BE2C (cell line): ENCODE measurements at regions not wholly inside any gene's neighbourhood (a gene's known extent, or its start where the extent isn't known, plus 50 kb on each side); places are given as distances from the start of the nearest gene placed in this dataset.

Experiments used
- DNase-seq: peaks from one replicate; pipeline ENCODE4 v3.0.0-alpha.2; 2020
- H3K27me3 ChIP-seq: fragments of 250-450 bp; sonication (Bioruptor Pico); 2 replicates; pipeline ENCODE4 v1.5.1; 2020; ENCODE audit warnings: mild to moderate bottlenecking
- H3K36me3 ChIP-seq: fragments of 250-450 bp; sonication (Bioruptor Pico); 2 replicates; pipeline ENCODE4 v1.5.1; 2020; ENCODE audit warnings: mild to moderate bottlenecking
- H3K4me1 ChIP-seq: fragments of 250-450 bp; sonication (Bioruptor Pico); 2 replicates; pipeline ENCODE4 v1.5.1; 2020
- H3K4me3 ChIP-seq: 2 replicates; pipeline ENCODE4 v1.5.1; 2011; ENCODE audit warnings: low read depth, low read length
- H3K9me3 ChIP-seq: fragments of 250-450 bp; sonication (Bioruptor Pico); 2 replicates; pipeline ENCODE4 v1.5.1; 2020
- CTCF ChIP-seq: IDR thresholded peaks from 2 replicates; pipeline ENCODE4 v1.5.1; 2012; ENCODE audit warnings: mild to moderate bottlenecking, low read depth, low read length

- no peak for TF ChIP-seq CTCF
- Histone ChIP-seq H3K9me3 (no peaks in the 10 kb centered on the region), H3K4me1 (peaks cover 4% of the 10 kb centered on the region; the same call in 1 of the 2 replicates), H3K36me3 (no peaks in the 10 kb centered on the region), H3K4me3 (no peak overlapping the region), H3K27me3 (no peaks in the 10 kb centered on the region)
- no peak for DNase-seq
Measured at GRCh38 chr7:84684836-84685480, 490.4 kb upstream of the SEMA3A start.

- TF ChIP-seq CTCF, result no peak
- Histone ChIP-seq H3K27me3 (no peaks in the 10 kb centered on the region), H3K4me3 (no peak overlapping the region), H3K36me3 (no peaks in the 10 kb centered on the region), H3K9me3 (no peaks in the 10 kb centered on the region), H3K4me1 (peaks cover 4% of the 10 kb centered on the region; the same call in 1 of the 2 replicates)
- no peak for DNase-seq
Measured at GRCh38 chr7:84682543-84682942, 488.0 kb upstream of the SEMA3A start.

- no peaks in the 10 kb centered on the region for H3K9me3 ChIP-seq
- no peak for TF ChIP-seq CTCF
- H3K27me3 ChIP-seq, result no peaks in the 10 kb centered on the region
- H3K4me1 ChIP-seq, result peaks cover 7% of the 10 kb centered on the region; the same call in 1 of the 2 replicates
- no peak for DNase-seq
- no peaks in the 10 kb centered on the region for H3K36me3 ChIP-seq
- no peak overlapping the region for H3K4me3 ChIP-seq
Measured at GRCh38 chr7:84678841-84679240, 484.3 kb upstream of the SEMA3A start.

GRCh38 chr7:84677117-84677732, 482.6 kb upstream of the SEMA3A start:
- no peak for DNase-seq
- Histone ChIP-seq H3K9me3 (no peaks in the 10 kb centered on the region), H3K4me1 (peaks cover 5% of the 10 kb centered on the region; the same call in 1 of the 2 replicates)

GRCh38 chr7:84675633-84676034, 481.0 kb upstream of the SEMA3A start:
- DNase-seq, result peak; percentile 35
- 0 out of 2 replicates have a peak, but pooled peaks have one; percentile 3 for TF ChIP-seq CTCF
- Histone ChIP-seq H3K27me3 (no peaks in the 10 kb centered on the region), H3K9me3 (no peaks in the 10 kb centered on the region), H3K4me1 (peaks cover 5% of the 10 kb centered on the region; the same call in 1 of the 2 replicates), H3K36me3 (no peaks in the 10 kb centered on the region), H3K4me3 (no peak overlapping the region)

More at GRCh38 chr7:84677117-84677732, 482.6 kb upstream of the SEMA3A start:
- Histone ChIP-seq H3K36me3 (no peaks in the 10 kb centered on the region), H3K4me3 (no peak overlapping the region), H3K27me3 (no peaks in the 10 kb centered on the region)
- TF ChIP-seq CTCF, result no peak
